Renal pelvis (tissue), 1 donor: ENCODE measurements at regions not wholly inside any gene's neighbourhood (a gene's known extent, or its start where the extent isn't known, plus 50 kb on each side); places are given as distances from the start of the nearest gene placed in this dataset.
A peak's percentile ranks its signal among the peaks of the same experiment; 100 is the strongest.
"Not testable (repeated sequence)": the region's sequence is repeated elsewhere in the genome, so short reads cannot be mapped to it uniquely, and the experiment has no call there.

Experiments used
- DNase-seq: peaks from one replicate; pipeline ENCODE4 v3.0.0-alpha.2; 2013

GRCh38 chr1:169013821-169014220 is 92.7 kb upstream of the ATP1B1 start:
- no peak for DNase-seq

- DNase-seq: no peak
These were observed 91.0 kb upstream of the ATP1B1 start for GRCh38 chr1:169015464-169015863.

- no peak for DNase-seq
These were observed 87.7 kb upstream of the ATP1B1 start for GRCh38 chr1:169018751-169019150.

GRCh38 chr1:169019419-169020058 is 87.0 kb upstream of the ATP1B1 start:
- no peak for DNase-seq

- DNase-seq: no peak
These were observed 85.8 kb upstream of the ATP1B1 start for GRCh38 chr1:169020684-169021083.

- no peak for DNase-seq
These were observed 83.8 kb upstream of the ATP1B1 start for GRCh38 chr1:169022648-169023047.

- DNase-seq: no peak
These were observed 82.2 kb upstream of the ATP1B1 start for GRCh38 chr1:169024255-169024654.

- peak; percentile 38 for DNase-seq
These were observed 81.7 kb upstream of the ATP1B1 start for GRCh38 chr1:169024800-169025271.

GRCh38 chr1:169025412-169025811 is 81.1 kb upstream of the ATP1B1 start:
- no peak for DNase-seq

- no peak for DNase-seq
These were observed 78.7 kb upstream of the ATP1B1 start for GRCh38 chr1:169027607-169028320.

- no peak for DNase-seq
These were observed 74.8 kb upstream of the ATP1B1 start for GRCh38 chr1:169031566-169032224.

- no peak for DNase-seq
These were observed 65.1 kb upstream of the ATP1B1 start for GRCh38 chr1:169041366-169041765.

- no peak for DNase-seq
These were observed 64.1 kb upstream of the ATP1B1 start for GRCh38 chr1:169042377-169042776.

- DNase-seq: no peak
These were observed 62.7 kb upstream of the ATP1B1 start for GRCh38 chr1:169043823-169044222.

GRCh38 chr1:169044296-169044695 is 62.2 kb upstream of the ATP1B1 start:
- DNase-seq: no peak

- DNase-seq: no peak
These were observed 61.5 kb upstream of the ATP1B1 start for GRCh38 chr1:169044971-169045370.

- DNase-seq: no peak
These were observed 59.8 kb upstream of the ATP1B1 start for GRCh38 chr1:169046671-169047070.

- DNase-seq: no peak
These were observed 59.4 kb upstream of the ATP1B1 start for GRCh38 chr1:169047074-169047473.

GRCh38 chr1:169048043-169048442 is 58.4 kb upstream of the ATP1B1 start:
- DNase-seq: no peak

GRCh38 chr1:169049258-169049938 is 57.1 kb upstream of the ATP1B1 start:
- no peak for DNase-seq

- no peak for DNase-seq
These were observed 55.3 kb upstream of the ATP1B1 start for GRCh38 chr1:169051171-169051570.

- DNase-seq: not testable (repeated sequence)
These were observed 54.3 kb upstream of the ATP1B1 start for GRCh38 chr1:169052171-169052570.

- no peak for DNase-seq
These were observed 53.8 kb upstream of the ATP1B1 start for GRCh38 chr1:169052727-169053126.
